Ascending aorta (tissue), 2 donors: ENCODE measurements at regions not wholly inside any gene's neighbourhood (a gene's known extent, or its start where the extent isn't known, plus 50 kb on each side); places are given as distances from the start of the nearest gene placed in this dataset.

Source experiments
- DNase-seq, 2 donors: peaks; one replicate each; pipeline ENCODE4 v3.0.0-alpha.2; 2019; ENCODE audit warnings: low spot score in 2 of 2
- H3K27ac ChIP-seq, 2 donors: fragments of 200-600 bp; sonication (generic); one replicate each; pipeline ENCODE4 v1.5.1; 2016 to 2017; ENCODE audit warnings: mild to moderate bottlenecking in 1 of 2
- H3K27me3 ChIP-seq: fragments of 200-600 bp; sonication (generic); one replicate; pipeline ENCODE4 v1.5.1; 2017
- H3K36me3 ChIP-seq, 2 donors: fragments of 200-600 bp; sonication (generic); one replicate each; pipeline ENCODE4 v1.5.1; 2016
- H3K4me1 ChIP-seq, 2 donors: fragments of 200-600 bp; sonication (generic); one replicate each; pipeline ENCODE4 v1.5.1; 2016 to 2017; ENCODE audit warnings: mild to moderate bottlenecking in 1 of 2
- H3K4me3 ChIP-seq, 2 donors: fragments of 200-600 bp; sonication (generic); one replicate each; pipeline ENCODE4 v1.5.1; 2016 to 2017; ENCODE audit warnings: mild to moderate bottlenecking in 1 of 2
- H3K9me3 ChIP-seq, 2 donors: fragments of 200-600 bp; sonication (generic); one replicate each; pipeline ENCODE4 v1.5.1; 2016
- CTCF ChIP-seq, 3 experiments: fragments of 200-600 bp in 2 of 3; fragments of 450-650 bp in 1 of 3; sonication (generic) in 2 of 3; IDR thresholded peaks; one replicate each; pipeline ENCODE4 v1.5.1; 2016 to 2019; ENCODE audit warnings: antibody characterized with exemption in 3 of 3, mild to moderate bottlenecking in 1 of 3, moderate library complexity in 1 of 3
- intact Hi-C: fragments of 100-400 bp; cut with DNase I; formaldehyde crosslinking; loops from one replicate; pipeline ENCODE4 v1.15.1; 2023

GRCh38 chr20:11516448-11516847, 401.2 kb upstream of the BTBD3 start:
- Histone ChIP-seq H3K27me3 (no peaks in the 10 kb centered on the region), H3K4me1 (no peaks in the 10 kb centered on the region), H3K27ac (no peak overlapping the region), H3K4me3 (no peak overlapping the region), H3K9me3 (no peaks in the 10 kb centered on the region), H3K36me3 (no peaks in the 10 kb centered on the region)
- intact Hi-C loops = no loop called here
- no peak for TF ChIP-seq CTCF (IDR thresholded peaks at IDR 0.05)
- DNase-seq = no peak

- no peaks in the 10 kb centered on the region for H3K36me3 ChIP-seq
- DNase-seq = no peak
- no peak overlapping the region for H3K27ac ChIP-seq
- intact Hi-C loops = no loop called here
- no peaks in the 10 kb centered on the region for H3K27me3 ChIP-seq
- no peak for TF ChIP-seq CTCF (IDR thresholded peaks at IDR 0.05)
- peaks cover 0 to 18% of the 10 kb centered on the region in 2 donors for H3K9me3 ChIP-seq
- H3K4me3 ChIP-seq = no peak overlapping the region
- no peaks in the 10 kb centered on the region for H3K4me1 ChIP-seq
Measured at GRCh38 chr20:11520596-11520995, 397.1 kb upstream of the BTBD3 start.

GRCh38 chr20:11521476-11522365, 396.0 kb upstream of the BTBD3 start:
- Histone ChIP-seq H3K27ac (no peak overlapping the region), H3K27me3 (no peaks in the 10 kb centered on the region), H3K9me3 (peaks cover 0 to 18% of the 10 kb centered on the region in 2 donors), H3K4me3 (no peak overlapping the region), H3K4me1 (no peaks in the 10 kb centered on the region), H3K36me3 (no peaks in the 10 kb centered on the region)
- DNase-seq = no peak
- intact Hi-C loops = no loop called here
- TF ChIP-seq CTCF (IDR thresholded peaks at IDR 0.05) = no peak

- Histone ChIP-seq H3K27ac (no peak overlapping the region), H3K4me3 (no peak overlapping the region), H3K27me3 (no peaks in the 10 kb centered on the region), H3K4me1 (no peaks in the 10 kb centered on the region), H3K9me3 (peaks cover 0 to 18% of the 10 kb centered on the region in 2 donors), H3K36me3 (no peaks in the 10 kb centered on the region)
- DNase-seq = no peak
- no peak for TF ChIP-seq CTCF (IDR thresholded peaks at IDR 0.05)
- intact Hi-C loops = no loop called here
Measured at GRCh38 chr20:11522366-11522741, 395.3 kb upstream of the BTBD3 start.

GRCh38 chr20:11529047-11529446, 388.6 kb upstream of the BTBD3 start:
- peaks cover 0 to 22% of the 10 kb centered on the region in 2 donors for H3K9me3 ChIP-seq
- H3K27me3 ChIP-seq = no peaks in the 10 kb centered on the region
- no peak for TF ChIP-seq CTCF (IDR thresholded peaks at IDR 0.05)
- no peak overlapping the region for H3K27ac ChIP-seq
- H3K4me1 ChIP-seq = no peaks in the 10 kb centered on the region
- no peak for DNase-seq
- no peak overlapping the region for H3K4me3 ChIP-seq
- H3K36me3 ChIP-seq = no peaks in the 10 kb centered on the region
- intact Hi-C loops = no loop called here
